Tibial artery (tissue), 4 donors: ENCODE measurements at regions not wholly inside any gene's neighbourhood (a gene's known extent, or its start where the extent isn't known, plus 50 kb on each side); places are given as distances from the start of the nearest gene placed in this dataset.

Source experiments
- DNase-seq, 2 donors: peaks; one replicate each; pipeline ENCODE4 v3.0.0-alpha.2; 2019
- H3K27ac ChIP-seq, 2 donors: fragments of 200-600 bp; sonication (generic) in 1 of 2; 1 replicate in 1 of 2; 2 replicates in 1 of 2; pipeline ENCODE4 v1.5.1; 2018 to 2019; ENCODE audit warnings: mild to moderate bottlenecking in 1 of 2
- H3K27me3 ChIP-seq, 2 donors: fragments of 200-600 bp; sonication (generic) in 1 of 2; one replicate each; pipeline versions ENCODE4 v1.5.1 to v1.6.0; 2016 to 2019
- H3K36me3 ChIP-seq, 3 donors: fragments of 200-600 bp; sonication (generic) in 2 of 3; one replicate each; pipeline ENCODE4 v1.5.1; 2016 to 2019; ENCODE audit warnings: mild to moderate bottlenecking in 2 of 3
- H3K4me1 ChIP-seq, 4 donors: fragments of 200-600 bp; sonication (generic) in 2 of 4; 1 replicate in 3 of 4; 2 replicates in 1 of 4; pipeline ENCODE4 v1.5.1; 2016 to 2019
- H3K4me3 ChIP-seq, 2 donors: fragments of 200-600 bp; sonication (generic) in 1 of 2; 1 replicate in 1 of 2; 2 replicates in 1 of 2; pipeline ENCODE4 v1.5.1; 2018 to 2019; ENCODE audit warnings: mild to moderate bottlenecking in 2 of 2
- H3K9me3 ChIP-seq, 3 donors: fragments of 200-600 bp; sonication (generic) in 1 of 3; one replicate each; pipeline ENCODE4 v1.5.1; 2016 to 2019
- intact Hi-C: fragments of 100-400 bp; cut with DNase I; formaldehyde crosslinking; loops from one replicate; pipeline ENCODE4 v1.15.0; 2023; ENCODE audit warnings: low total_unique reads
- TF ChIP-seq, protein P1 (sequence below), 2 experiments: fragments of 200-600 bp in 1 of 2; fragments of 450-650 bp in 1 of 2; IDR thresholded peaks; one replicate each; pipeline ENCODE4 v1.5.1; 2017 to 2019; ENCODE audit warnings: antibody characterized with exemption in 2 of 2, mild to moderate bottlenecking in 1 of 2, moderate library complexity in 1 of 2

- Histone ChIP-seq H3K9me3 (no peaks in the 10 kb centered on the region), H3K36me3 (no peaks in the 10 kb centered on the region), H3K27me3 (no peaks in the 10 kb centered on the region), H3K4me1 (no peaks in the 10 kb centered on the region), H3K4me3 (no peak overlapping the region), H3K27ac (no peak overlapping the region)
- DNase-seq, result no peak
- intact Hi-C loops, result no loop called here
- TF ChIP-seq, protein P1, sequence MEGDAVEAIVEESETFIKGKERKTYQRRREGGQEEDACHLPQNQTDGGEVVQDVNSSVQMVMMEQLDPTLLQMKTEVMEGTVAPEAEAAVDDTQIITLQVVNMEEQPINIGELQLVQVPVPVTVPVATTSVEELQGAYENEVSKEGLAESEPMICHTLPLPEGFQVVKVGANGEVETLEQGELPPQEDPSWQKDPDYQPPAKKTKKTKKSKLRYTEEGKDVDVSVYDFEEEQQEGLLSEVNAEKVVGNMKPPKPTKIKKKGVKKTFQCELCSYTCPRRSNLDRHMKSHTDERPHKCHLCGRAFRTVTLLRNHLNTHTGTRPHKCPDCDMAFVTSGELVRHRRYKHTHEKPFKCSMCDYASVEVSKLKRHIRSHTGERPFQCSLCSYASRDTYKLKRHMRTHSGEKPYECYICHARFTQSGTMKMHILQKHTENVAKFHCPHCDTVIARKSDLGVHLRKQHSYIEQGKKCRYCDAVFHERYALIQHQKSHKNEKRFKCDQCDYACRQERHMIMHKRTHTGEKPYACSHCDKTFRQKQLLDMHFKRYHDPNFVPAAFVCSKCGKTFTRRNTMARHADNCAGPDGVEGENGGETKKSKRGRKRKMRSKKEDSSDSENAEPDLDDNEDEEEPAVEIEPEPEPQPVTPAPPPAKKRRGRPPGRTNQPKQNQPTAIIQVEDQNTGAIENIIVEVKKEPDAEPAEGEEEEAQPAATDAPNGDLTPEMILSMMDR (IDR thresholded peaks at IDR 0.05), result no peak
Measured at GRCh38 chr1:189522441-189522840, 955.2 kb downstream of the BRINP3 start.

DNA sequence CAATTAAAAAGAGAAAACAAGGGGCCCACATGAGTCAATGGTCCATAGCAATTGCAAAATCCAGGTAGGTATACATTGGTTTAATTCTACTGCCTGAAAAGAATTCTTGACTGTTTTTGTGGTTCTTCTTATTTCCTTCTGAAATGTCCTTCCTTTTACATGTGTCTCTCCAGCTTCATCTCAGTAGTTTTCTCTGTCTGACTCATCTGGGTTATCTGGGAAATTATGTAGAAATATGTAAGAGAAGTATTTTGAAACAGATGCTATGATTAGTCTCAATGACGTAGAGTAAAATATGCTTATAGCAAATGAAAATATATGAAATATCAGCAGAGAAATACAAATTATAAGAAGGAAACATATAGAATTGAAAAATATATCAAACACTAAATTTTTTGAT is 953.2 kb downstream of the BRINP3 start:
- DNase-seq, result no peak
- H3K27ac ChIP-seq, result no peak overlapping the region
- H3K9me3 ChIP-seq, result no peaks in the 10 kb centered on the region
- TF ChIP-seq, protein P1 (IDR thresholded peaks at IDR 0.05), result no peak
- no peak overlapping the region for H3K4me3 ChIP-seq
- H3K27me3 ChIP-seq, result no peaks in the 10 kb centered on the region
- H3K4me1 ChIP-seq, result no peaks in the 10 kb centered on the region
- intact Hi-C loops, result no loop called here
- no peaks in the 10 kb centered on the region for H3K36me3 ChIP-seq

GRCh38 chr1:189530162-189530561 is 947.5 kb downstream of the BRINP3 start:
- no peak for DNase-seq
- TF ChIP-seq, protein P1 (IDR thresholded peaks at IDR 0.05), result no peak
- H3K4me1 ChIP-seq, result no peaks in the 10 kb centered on the region
- H3K36me3 ChIP-seq, result no peaks in the 10 kb centered on the region
- no peak overlapping the region for H3K4me3 ChIP-seq
- no peaks in the 10 kb centered on the region for H3K9me3 ChIP-seq
- no peak overlapping the region for H3K27ac ChIP-seq
- intact Hi-C loops, result no loop called here
- H3K27me3 ChIP-seq, result no peaks in the 10 kb centered on the region

- TF ChIP-seq, protein P1 (IDR thresholded peaks at IDR 0.05), result no peak
- Histone ChIP-seq H3K4me3 (no peak overlapping the region), H3K27ac (no peak overlapping the region), H3K9me3 (no peaks in the 10 kb centered on the region), H3K4me1 (no peaks in the 10 kb centered on the region), H3K36me3 (no peaks in the 10 kb centered on the region), H3K27me3 (no peaks in the 10 kb centered on the region)
- DNase-seq, result no peak
- intact Hi-C loops, result no loop called here
Measured at GRCh38 chr1:189538271-189538670, 939.4 kb downstream of the BRINP3 start.

DNA sequence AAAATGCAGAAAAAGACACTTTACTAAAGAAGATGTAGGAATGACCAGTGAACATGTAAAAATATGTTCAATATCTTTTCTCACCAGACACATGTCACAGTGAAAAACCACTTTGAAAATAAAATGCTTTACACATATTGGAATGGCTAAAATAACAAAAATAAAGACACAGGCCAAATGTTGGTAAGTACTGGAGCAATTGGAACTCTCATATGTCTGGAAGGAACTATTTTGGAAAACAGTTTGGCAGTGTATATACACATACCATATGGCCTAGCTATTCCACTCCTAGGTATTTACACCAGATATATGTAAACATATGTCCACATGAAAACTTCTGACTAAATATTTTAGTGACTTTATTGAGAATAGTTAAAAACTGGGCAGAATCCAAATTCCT is 927.2 kb downstream of the BRINP3 start:
- H3K4me3 ChIP-seq, result no peak overlapping the region
- no peak overlapping the region for H3K27ac ChIP-seq
- intact Hi-C loops, result no loop called here
- TF ChIP-seq, protein P1 (IDR thresholded peaks at IDR 0.05), result no peak
- H3K4me1 ChIP-seq, result no peaks in the 10 kb centered on the region
- no peaks in the 10 kb centered on the region for H3K9me3 ChIP-seq
- H3K36me3 ChIP-seq, result no peaks in the 10 kb centered on the region
- DNase-seq, result no peak
- H3K27me3 ChIP-seq, result no peaks in the 10 kb centered on the region

- Histone ChIP-seq H3K36me3 (no peaks in the 10 kb centered on the region), H3K4me3 (no peak overlapping the region), H3K27me3 (no peaks in the 10 kb centered on the region), H3K4me1 (no peaks in the 10 kb centered on the region), H3K9me3 (no peaks in the 10 kb centered on the region), H3K27ac (no peak overlapping the region)
- intact Hi-C loops, result no loop called here
- no peak for DNase-seq
- TF ChIP-seq, protein P1 (IDR thresholded peaks at IDR 0.05), result no peak
Measured at GRCh38 chr1:189563784-189564183, 913.9 kb downstream of the BRINP3 start.
